Natural killer cell (primary cell): ENCODE measurements at regions not wholly inside any gene's neighbourhood (a gene's known extent, or its start where the extent isn't known, plus 50 kb on each side); places are given as distances from the start of the nearest gene placed in this dataset.

Experiments used
- ATAC-seq, 3 donors: fragments of 150-1000 bp in 2 of 3; fragments of 200-7000 bp in 1 of 3; cut with Tn5 transposase; 1 replicate in 1 of 3; 2 replicates in 2 of 3; pipeline ENCODE4 v1.10.0; 2021; ENCODE audit warnings: mild to moderate bottlenecking in 2 of 3, moderate library complexity in 2 of 3
- DNase-seq, 2 donors: peaks; one replicate each; pipeline versions ENCODE4 v3.0.0 to v3.0.0-alpha.2; 2013 to 2021; ENCODE audit warnings: mixed read lengths in 1 of 2
- H3K27ac ChIP-seq: one replicate; pipeline ENCODE4 v1.5.1; 2013; ENCODE audit warnings: mild to moderate bottlenecking, low read length
- H3K27me3 ChIP-seq: one replicate; pipeline ENCODE4 v1.6.1; 2013; ENCODE audit warnings: low read length; ENCODE audit not compliant: control insufficient read depth, insufficient read depth
- H3K36me3 ChIP-seq: one replicate; pipeline ENCODE4 v1.6.1; 2013; ENCODE audit warnings: low read length; ENCODE audit not compliant: control insufficient read depth, insufficient read depth
- H3K4me1 ChIP-seq: one replicate; pipeline ENCODE4 v1.6.1; 2013; ENCODE audit warnings: low read length; ENCODE audit not compliant: control insufficient read depth, insufficient read depth
- H3K4me3 ChIP-seq: one replicate; pipeline ENCODE4 v1.5.1; 2013; ENCODE audit warnings: low read length
- H3K9me3 ChIP-seq: one replicate; pipeline ENCODE4 v1.6.1; 2013; ENCODE audit warnings: low read length; ENCODE audit not compliant: control insufficient read depth, insufficient read depth
- H3K27ac Mint-ChIP-seq, 2 donors: one replicate each; pipeline ENCODE4 v1.8.0; 2022; ENCODE audit warnings: mild to moderate bottlenecking in 2 of 2, mixed read lengths in 2 of 2, moderate library complexity in 1 of 2
- H3K27me3 Mint-ChIP-seq, 2 donors: one replicate each; pipeline ENCODE4 v1.8.0; 2022; ENCODE audit warnings: low read depth in 2 of 2, mixed read lengths in 2 of 2
- H3K36me3 Mint-ChIP-seq: one replicate; pipeline ENCODE4 v1.8.0; 2022; ENCODE audit warnings: mixed read lengths
- H3K4me1 Mint-ChIP-seq, 2 donors: one replicate each; pipeline ENCODE4 v1.8.0; 2022; ENCODE audit warnings: mixed read lengths in 2 of 2
- H3K4me3 Mint-ChIP-seq: one replicate; pipeline ENCODE4 v1.8.0; 2022; ENCODE audit warnings: mild to moderate bottlenecking, moderate library complexity, mixed read lengths
- H3K9me3 Mint-ChIP-seq, 2 donors: one replicate each; pipeline ENCODE4 v1.8.0; 2022; ENCODE audit warnings: mixed read lengths in 2 of 2
- WGBS: methylation state at CpG from one replicate; pipeline ENCODE4 v1.1.7; 2013; ENCODE audit warnings: missing lambda C conversion rate; ENCODE audit not compliant: insufficient coverage; 5-methylcytosine and 5-hydroxymethylcytosine counted together
- intact Hi-C: fragments of 100-400 bp; cut with micrococcal nuclease; formaldehyde crosslinking; loops from one replicate; pipeline ENCODE4 v1.14.2; 2022
- TF ChIP-seq, protein P1 (sequence below): fragments of 200-600 bp; IDR thresholded peaks from one replicate; pipeline ENCODE4 v1.8.0; 2022; ENCODE audit warnings: antibody characterized with exemption

DNA sequence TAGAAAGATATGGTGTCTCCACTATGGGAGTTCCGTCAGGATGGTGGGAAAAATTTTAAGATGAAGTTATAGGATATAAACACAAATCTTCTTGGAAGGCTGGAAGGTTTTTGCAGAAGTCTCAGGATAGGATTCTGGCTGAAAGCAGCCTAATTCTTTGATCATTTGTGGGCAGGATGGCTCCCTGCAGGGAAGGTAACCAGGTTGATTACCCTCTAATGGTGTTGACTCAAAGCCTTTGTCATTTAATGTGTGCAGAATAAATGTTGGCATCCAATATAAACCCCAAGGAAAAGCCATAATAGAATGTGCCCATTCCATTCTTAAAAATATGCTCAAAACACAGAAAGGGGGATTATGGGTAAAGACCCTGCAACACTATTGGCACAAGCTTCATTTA, 204.3 kb downstream of the EPM2A start:
- H3K4me1 ChIP-seq = no peaks in the 10 kb centered on the region
- Mint-ChIP-seq H3K4me1 (no peaks in the 10 kb centered on the region), H3K36me3 (no peaks in the 10 kb centered on the region), H3K4me3 (no peak overlapping the region), H3K9me3 (peaks cover 7 to 9% of the 10 kb centered on the region in 2 donors), H3K27me3 (no peaks in the 10 kb centered on the region), H3K27ac (no peak overlapping the region)
- no peak overlapping the region for H3K4me3 ChIP-seq
- intact Hi-C loops = no loop called here
- no peak overlapping the region for H3K27ac ChIP-seq
- 38% methylated on average over 1 of the region's 1 CpG for WGBS
- no peak for ATAC-seq
- H3K27me3 ChIP-seq = no peaks in the 10 kb centered on the region
- TF ChIP-seq, protein P1, sequence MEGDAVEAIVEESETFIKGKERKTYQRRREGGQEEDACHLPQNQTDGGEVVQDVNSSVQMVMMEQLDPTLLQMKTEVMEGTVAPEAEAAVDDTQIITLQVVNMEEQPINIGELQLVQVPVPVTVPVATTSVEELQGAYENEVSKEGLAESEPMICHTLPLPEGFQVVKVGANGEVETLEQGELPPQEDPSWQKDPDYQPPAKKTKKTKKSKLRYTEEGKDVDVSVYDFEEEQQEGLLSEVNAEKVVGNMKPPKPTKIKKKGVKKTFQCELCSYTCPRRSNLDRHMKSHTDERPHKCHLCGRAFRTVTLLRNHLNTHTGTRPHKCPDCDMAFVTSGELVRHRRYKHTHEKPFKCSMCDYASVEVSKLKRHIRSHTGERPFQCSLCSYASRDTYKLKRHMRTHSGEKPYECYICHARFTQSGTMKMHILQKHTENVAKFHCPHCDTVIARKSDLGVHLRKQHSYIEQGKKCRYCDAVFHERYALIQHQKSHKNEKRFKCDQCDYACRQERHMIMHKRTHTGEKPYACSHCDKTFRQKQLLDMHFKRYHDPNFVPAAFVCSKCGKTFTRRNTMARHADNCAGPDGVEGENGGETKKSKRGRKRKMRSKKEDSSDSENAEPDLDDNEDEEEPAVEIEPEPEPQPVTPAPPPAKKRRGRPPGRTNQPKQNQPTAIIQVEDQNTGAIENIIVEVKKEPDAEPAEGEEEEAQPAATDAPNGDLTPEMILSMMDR = no peak
- H3K9me3 ChIP-seq = no peaks in the 10 kb centered on the region
- no peak for DNase-seq
- H3K36me3 ChIP-seq = no peaks in the 10 kb centered on the region

GRCh38 chr6:145531822-145532221, 203.5 kb downstream of the EPM2A start:
- TF ChIP-seq, protein P1 = no peak
- WGBS = 47% methylated on average over 3 of the region's 3 CpGs
- no peaks in the 10 kb centered on the region for H3K27me3 ChIP-seq
- DNase-seq (no peak), ATAC-seq (no peak)
- H3K27me3 Mint-ChIP-seq = no peaks in the 10 kb centered on the region
- H3K4me1 ChIP-seq = no peaks in the 10 kb centered on the region
- no peak overlapping the region for H3K27ac ChIP-seq
- peaks cover 7 to 9% of the 10 kb centered on the region in 2 donors for H3K9me3 Mint-ChIP-seq
- no peaks in the 10 kb centered on the region for H3K36me3 ChIP-seq
- no peak overlapping the region for H3K4me3 ChIP-seq
- H3K36me3 Mint-ChIP-seq = no peaks in the 10 kb centered on the region
- H3K4me1 Mint-ChIP-seq = no peaks in the 10 kb centered on the region
- H3K9me3 ChIP-seq = no peaks in the 10 kb centered on the region
- no peak overlapping the region for H3K27ac Mint-ChIP-seq
- intact Hi-C loops = no loop called here
- H3K4me3 Mint-ChIP-seq = no peak overlapping the region

DNA sequence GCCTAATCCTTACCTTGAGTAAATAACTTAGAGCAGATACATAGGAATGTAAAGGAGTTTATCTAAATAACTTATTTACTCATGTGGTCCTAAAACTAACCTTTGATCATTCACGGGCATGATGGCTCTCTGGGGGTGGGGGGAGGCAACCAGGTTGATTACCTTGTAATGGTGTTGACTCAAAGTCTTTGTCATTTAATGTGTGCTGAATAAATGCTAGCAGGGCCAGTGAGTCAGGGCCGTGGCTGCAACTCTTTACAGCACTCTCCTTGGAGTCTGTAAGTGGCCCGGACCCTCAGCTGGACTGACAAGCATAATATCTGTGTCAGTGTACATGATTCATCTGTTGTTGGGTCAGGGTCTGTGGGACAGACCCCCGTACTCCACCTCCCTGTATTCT, 203.0 kb downstream of the EPM2A start:
- no peaks in the 10 kb centered on the region for H3K4me1 Mint-ChIP-seq
- H3K27me3 Mint-ChIP-seq = no peaks in the 10 kb centered on the region
- H3K9me3 ChIP-seq = no peaks in the 10 kb centered on the region
- WGBS = 22% methylated on average over 4 of the region's 4 CpGs
- DNase-seq = no peak
- H3K27ac Mint-ChIP-seq = no peak overlapping the region
- H3K9me3 Mint-ChIP-seq = peaks cover 6 to 8% of the 10 kb centered on the region in 2 donors
- no peaks in the 10 kb centered on the region for H3K27me3 ChIP-seq
- intact Hi-C loops = no loop called here
- H3K4me3 Mint-ChIP-seq = no peak overlapping the region
- H3K36me3 ChIP-seq = no peaks in the 10 kb centered on the region
- H3K4me3 ChIP-seq = no peak overlapping the region
- ATAC-seq = no peak
- H3K4me1 ChIP-seq = no peaks in the 10 kb centered on the region
- TF ChIP-seq, protein P1 = no peak
- H3K36me3 Mint-ChIP-seq = no peaks in the 10 kb centered on the region
- no peak overlapping the region for H3K27ac ChIP-seq

DNA sequence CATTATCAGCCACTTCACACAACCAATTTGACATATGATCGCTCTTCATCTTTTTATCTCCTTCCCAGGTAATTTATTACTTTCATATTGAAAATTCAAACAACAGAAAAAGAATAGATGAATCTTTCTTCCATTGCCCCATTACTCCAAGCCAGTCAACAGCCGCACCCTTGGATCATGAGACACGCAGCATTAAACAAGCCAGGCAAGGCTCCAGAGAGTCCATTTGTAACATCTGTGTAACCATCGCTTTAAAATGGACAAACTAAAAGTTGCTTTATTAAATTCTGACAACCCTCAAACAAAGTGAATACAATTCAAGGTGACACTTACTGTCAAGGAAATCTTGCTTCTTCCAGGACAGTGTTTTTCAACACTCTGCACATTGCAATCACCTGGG, 200.3 kb downstream of the EPM2A start:
- Histone ChIP-seq H3K36me3 (no peaks in the 10 kb centered on the region), H3K4me3 (no peak overlapping the region), H3K27me3 (no peaks in the 10 kb centered on the region), H3K9me3 (peaks cover 4% of the 10 kb centered on the region), H3K4me1 (no peaks in the 10 kb centered on the region), H3K27ac (no peak overlapping the region)
- TF ChIP-seq, protein P1 = no peak
- ATAC-seq = no peak
- intact Hi-C loops = no loop called here
- Mint-ChIP-seq H3K36me3 (no peaks in the 10 kb centered on the region), H3K27me3 (no peaks in the 10 kb centered on the region), H3K9me3 (peaks cover 2 to 4% of the 10 kb centered on the region in 2 donors), H3K27ac (no peak overlapping the region), H3K4me1 (no peaks in the 10 kb centered on the region), H3K4me3 (no peak overlapping the region)
- WGBS = 88% methylated on average over 4 of the region's 4 CpGs
- no peak for DNase-seq
